Neural progenitor cell (in vitro differentiated cells): ENCODE measurements at regions not wholly inside any gene's neighbourhood (a gene's known extent, or its start where the extent isn't known, plus 50 kb on each side); places are given as distances from the start of the nearest gene placed in this dataset.

Experiments used
- CTCF ChIP-seq: fragments of 200-600 bp; sonication (generic); IDR thresholded peaks from 2 replicates; pipeline ENCODE4 v1.5.1; 2017; ENCODE audit warnings: antibody characterized with exemption, mild to moderate bottlenecking
- EZH2 ChIP-seq: fragments of 200-600 bp; sonication (generic); IDR thresholded peaks from 2 replicates; pipeline ENCODE4 v1.6.1; 2017; ENCODE audit warnings: antibody characterized with exemption, mild to moderate bottlenecking, moderate library complexity
- EZH2phosphoT487 ChIP-seq: fragments of 200-600 bp; sonication (generic); IDR thresholded peaks from 2 replicates; pipeline ENCODE4 v1.6.1; 2017; ENCODE audit warnings: antibody characterized with exemption

- TF ChIP-seq CTCF, result no peak
- TF ChIP-seq EZH2, result no peak
- TF ChIP-seq EZH2phosphoT487, result no peak
Observed at GRCh38 chr1:80245813-80246212, 1239.3 kb upstream of the ADGRL4 start.
